Hepatocyte (in vitro differentiated cells): ENCODE measurements at regions not wholly inside any gene's neighbourhood (a gene's known extent, or its start where the extent isn't known, plus 50 kb on each side); places are given as distances from the start of the nearest gene placed in this dataset.

Experiments used
- DNase-seq: peaks from one replicate; pipeline ENCODE4 v3.0.0-alpha.2; 2016; ENCODE audit warnings: low spot score
- H2AFZ ChIP-seq: fragments of 200-600 bp; sonication (generic); 2 replicates; pipeline ENCODE4 v1.6.0; 2016; ENCODE audit warnings: antibody characterized with exemption, mild to moderate bottlenecking
- H3K27ac ChIP-seq: fragments of 200-600 bp; sonication (generic); 2 replicates; pipeline ENCODE4 v1.5.1; 2016; ENCODE audit warnings: mild to moderate bottlenecking
- H3K27me3 ChIP-seq: fragments of 200-600 bp; sonication (generic); 2 replicates; pipeline ENCODE4 v1.6.1; 2016
- H3K36me3 ChIP-seq: fragments of 200-600 bp; sonication (generic); replicated peaks from 2 replicates; pipeline ENCODE4 v1.5.1; 2016; ENCODE audit warnings: low read depth; ENCODE audit not compliant: insufficient read depth
- H3K4me1 ChIP-seq: fragments of 200-600 bp; sonication (generic); 2 replicates; pipeline ENCODE4 v1.5.1; 2016; ENCODE audit warnings: mild to moderate bottlenecking, moderate library complexity; ENCODE audit not compliant: insufficient read depth
- H3K4me2 ChIP-seq: fragments of 200-600 bp; sonication (generic); 2 replicates; pipeline ENCODE4 v1.6.0; 2016
- H3K4me3 ChIP-seq: fragments of 200-600 bp; sonication (generic); 2 replicates; pipeline ENCODE4 v1.5.1; 2016; ENCODE audit warnings: mild to moderate bottlenecking
- H3K79me2 ChIP-seq: fragments of 200-600 bp; sonication (generic); 2 replicates; pipeline ENCODE4 v1.6.0; 2017; ENCODE audit warnings: mild to moderate bottlenecking
- H3K9me2 ChIP-seq: fragments of 200-600 bp; sonication (generic); replicated peaks from 2 replicates; pipeline ENCODE4 v1.6.0; 2017; ENCODE audit warnings: mild to moderate bottlenecking; ENCODE audit not compliant: insufficient read depth
- H3K9me3 ChIP-seq: fragments of 200-600 bp; sonication (generic); 2 replicates; pipeline ENCODE4 v1.5.1; 2016; ENCODE audit warnings: low read depth, mild to moderate bottlenecking
- H4K20me1 ChIP-seq: fragments of 200-600 bp; sonication (generic); 2 replicates; pipeline ENCODE4 v1.6.0; 2016; ENCODE audit warnings: mild to moderate bottlenecking; ENCODE audit not compliant: insufficient read depth, poor library complexity, severe bottlenecking
- CTCF ChIP-seq: fragments of 200-600 bp; sonication (generic); IDR thresholded peaks from 2 replicates; pipeline ENCODE4 v1.5.1; 2016; ENCODE audit warnings: antibody characterized with exemption, mild to moderate bottlenecking; ENCODE audit not compliant: poor library complexity
- EZH2 ChIP-seq: fragments of 200-600 bp; sonication (generic); IDR thresholded peaks from 2 replicates; pipeline ENCODE4 v1.6.1; 2016; ENCODE audit warnings: antibody characterized with exemption, mild to moderate bottlenecking, borderline replicate concordance
- EZH2phosphoT487 ChIP-seq: fragments of 200-600 bp; sonication (generic); IDR thresholded peaks from one replicate; pipeline ENCODE4 v1.6.1; 2018; ENCODE audit warnings: antibody characterized with exemption, mild to moderate bottlenecking, low read depth, moderate library complexity; ENCODE audit not compliant: unreplicated experiment, severe bottlenecking
- WGBS: methylation state at CpG from one replicate; pipeline ENCODE4 v1.1.6; 2016; ENCODE audit warnings: low lambda C conversion rate; ENCODE audit errors: missing lambda C conversion rate; 5-methylcytosine and 5-hydroxymethylcytosine counted together

DNA sequence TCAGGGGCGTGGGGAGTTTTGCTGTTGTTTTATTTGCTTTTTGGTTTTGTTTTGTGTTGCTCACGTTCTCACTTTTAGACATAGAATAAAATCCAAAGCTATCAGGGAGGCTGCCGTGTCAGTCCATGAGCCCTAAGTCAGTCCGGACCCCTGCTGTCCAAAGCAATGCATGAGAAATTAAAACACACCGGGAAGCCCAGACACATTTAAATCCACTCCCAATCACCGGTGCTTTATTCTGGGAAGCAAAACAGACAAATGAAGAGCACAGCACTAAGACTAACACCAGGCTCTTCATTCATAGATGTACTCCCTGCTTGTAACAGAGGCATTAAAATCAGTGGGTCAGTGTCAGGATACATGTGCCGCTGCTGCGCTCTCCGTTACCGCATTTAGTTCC lies 180.9 kb downstream of the IRX2 start:
- no peaks in the 10 kb centered on the region for H3K9me2 ChIP-seq
- no peak overlapping the region for H2AFZ ChIP-seq
- TF ChIP-seq EZH2 (no peak), EZH2phosphoT487 (no peak), CTCF (no peak)
- H3K9me3 ChIP-seq: no peaks in the 10 kb centered on the region
- H3K27ac ChIP-seq: no peak overlapping the region
- H3K4me3 ChIP-seq: no peak overlapping the region
- no peaks in the 10 kb centered on the region for H3K27me3 ChIP-seq
- 57% methylated on average over 10 of the region's 10 CpGs for WGBS
- H3K4me2 ChIP-seq: no peak overlapping the region
- DNase-seq: no peak
- no peaks in the 10 kb centered on the region for H4K20me1 ChIP-seq
- no peaks in the 10 kb centered on the region for H3K79me2 ChIP-seq
- H3K36me3 ChIP-seq: no peaks in the 10 kb centered on the region
- H3K4me1 ChIP-seq: no peaks in the 10 kb centered on the region

- WGBS: 87% methylated on average over 14 of the region's 15 CpGs
- Histone ChIP-seq H2AFZ (no peak overlapping the region), H3K4me2 (no peak overlapping the region), H4K20me1 (no peaks in the 10 kb centered on the region), H3K27ac (no peak overlapping the region), H3K4me3 (no peak overlapping the region), H3K27me3 (no peaks in the 10 kb centered on the region), H3K36me3 (no peaks in the 10 kb centered on the region), H3K4me1 (no peaks in the 10 kb centered on the region), H3K79me2 (no peaks in the 10 kb centered on the region), H3K9me3 (no peaks in the 10 kb centered on the region), H3K9me2 (no peaks in the 10 kb centered on the region)
- no peak for TF ChIP-seq EZH2
- DNase-seq: no peak
These were observed 181.5 kb downstream of the IRX2 start for GRCh38 chr5:2569774-2570542.

- H3K9me3 ChIP-seq: no peaks in the 10 kb centered on the region
- H3K9me2 ChIP-seq: no peaks in the 10 kb centered on the region
- no peak overlapping the region for H2AFZ ChIP-seq
- no peaks in the 10 kb centered on the region for H3K4me1 ChIP-seq
- no peak overlapping the region for H3K4me2 ChIP-seq
- no peaks in the 10 kb centered on the region for H4K20me1 ChIP-seq
- 55% methylated on average over 10 of the region's 10 CpGs for WGBS
- no peak for DNase-seq
- no peaks in the 10 kb centered on the region for H3K36me3 ChIP-seq
- no peak overlapping the region for H3K27ac ChIP-seq
- H3K4me3 ChIP-seq: no peak overlapping the region
- TF ChIP-seq EZH2: no peak
- no peak for TF ChIP-seq CTCF
- TF ChIP-seq EZH2phosphoT487: no peak
- no peaks in the 10 kb centered on the region for H3K79me2 ChIP-seq
- no peaks in the 10 kb centered on the region for H3K27me3 ChIP-seq
These were observed 182.3 kb downstream of the IRX2 start for GRCh38 chr5:2569176-2569575.

DNA sequence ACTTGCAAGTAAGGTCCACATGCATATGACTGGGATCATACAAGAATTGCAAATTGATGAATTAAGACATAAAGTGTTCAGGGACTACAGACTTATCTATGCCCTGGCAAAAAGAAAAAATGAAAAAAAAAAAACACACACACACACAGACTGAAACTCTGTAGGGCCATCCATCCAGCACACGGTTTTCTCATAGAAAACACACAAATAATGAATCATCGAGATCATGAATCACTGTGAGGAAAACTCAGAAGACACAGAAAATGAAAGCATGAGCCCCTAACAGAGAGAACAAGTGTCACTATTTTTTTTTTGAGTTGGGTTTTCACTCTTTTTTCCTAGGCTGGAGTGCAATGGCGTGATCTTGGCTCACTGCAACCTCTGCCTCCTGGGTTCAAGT lies 185.2 kb downstream of the IRX2 start:
- no peaks in the 10 kb centered on the region for H4K20me1 ChIP-seq
- H2AFZ ChIP-seq: no peak overlapping the region
- H3K27me3 ChIP-seq: no peaks in the 10 kb centered on the region
- H3K36me3 ChIP-seq: no peaks in the 10 kb centered on the region
- H3K4me1 ChIP-seq: no peaks in the 10 kb centered on the region
- H3K27ac ChIP-seq: no peak overlapping the region
- H3K9me3 ChIP-seq: no peaks in the 10 kb centered on the region
- H3K9me2 ChIP-seq: no peaks in the 10 kb centered on the region
- DNase-seq: no peak
- 86% methylated on average over 3 of the region's 3 CpGs for WGBS
- no peaks in the 10 kb centered on the region for H3K79me2 ChIP-seq
- no peak for TF ChIP-seq CTCF
- TF ChIP-seq EZH2: no peak
- TF ChIP-seq EZH2phosphoT487: no peak
- H3K4me2 ChIP-seq: no peak overlapping the region
- H3K4me3 ChIP-seq: no peak overlapping the region
